Sciatic nerve (tissue), 2 donors: ENCODE measurements at regions not wholly inside any gene's neighbourhood (a gene's known extent, or its start where the extent isn't known, plus 50 kb on each side); places are given as distances from the start of the nearest gene placed in this dataset.

ENCODE experiments used
- ATAC-seq: fragments of 200-7000 bp; cut with Tn5 transposase; one replicate; pipeline ENCODE4 v1.9.1; 2020; ENCODE audit warnings: mild to moderate bottlenecking, moderate library complexity
- DNase-seq: peaks from one replicate; pipeline ENCODE4 v3.0.0-alpha.2; 2020; ENCODE audit warnings: low spot score
- intact Hi-C: fragments of 100-400 bp; cut with DNase I; formaldehyde crosslinking; loops from one replicate; pipeline ENCODE4 v1.14.2; 2022
- donor health status: DM: no; HTN: no; CAD: no.
- donor health status: DM: no; HTN: no; CAD: no.

GRCh38 chr1:8104278-8105236, 78.4 kb upstream of the ERRFI1 start:
- DNase-seq, result no peak
- intact Hi-C loops, result no loop called here
- no peak for ATAC-seq

DNA sequence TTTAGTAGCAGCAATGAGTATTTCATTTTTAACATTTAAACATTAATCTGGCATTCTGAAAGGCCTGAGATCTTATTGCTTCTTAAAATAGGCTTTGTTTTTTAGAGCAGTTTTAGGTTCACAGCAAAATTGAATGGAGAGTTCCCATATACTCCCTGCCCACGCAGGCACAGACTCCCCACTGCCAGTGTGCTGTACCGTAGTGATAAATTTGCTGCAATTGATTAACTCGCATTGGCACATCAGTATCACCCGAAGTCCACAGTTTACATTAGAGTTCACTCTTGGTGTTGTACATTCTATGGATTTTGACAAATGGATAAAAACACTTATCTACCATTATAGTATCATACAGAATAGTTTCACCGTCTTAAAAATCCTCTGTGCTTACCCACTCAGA, 71.8 kb upstream of the ERRFI1 start:
- DNase-seq (no peak), ATAC-seq (no peak)
- intact Hi-C loops, result no loop called here

DNA sequence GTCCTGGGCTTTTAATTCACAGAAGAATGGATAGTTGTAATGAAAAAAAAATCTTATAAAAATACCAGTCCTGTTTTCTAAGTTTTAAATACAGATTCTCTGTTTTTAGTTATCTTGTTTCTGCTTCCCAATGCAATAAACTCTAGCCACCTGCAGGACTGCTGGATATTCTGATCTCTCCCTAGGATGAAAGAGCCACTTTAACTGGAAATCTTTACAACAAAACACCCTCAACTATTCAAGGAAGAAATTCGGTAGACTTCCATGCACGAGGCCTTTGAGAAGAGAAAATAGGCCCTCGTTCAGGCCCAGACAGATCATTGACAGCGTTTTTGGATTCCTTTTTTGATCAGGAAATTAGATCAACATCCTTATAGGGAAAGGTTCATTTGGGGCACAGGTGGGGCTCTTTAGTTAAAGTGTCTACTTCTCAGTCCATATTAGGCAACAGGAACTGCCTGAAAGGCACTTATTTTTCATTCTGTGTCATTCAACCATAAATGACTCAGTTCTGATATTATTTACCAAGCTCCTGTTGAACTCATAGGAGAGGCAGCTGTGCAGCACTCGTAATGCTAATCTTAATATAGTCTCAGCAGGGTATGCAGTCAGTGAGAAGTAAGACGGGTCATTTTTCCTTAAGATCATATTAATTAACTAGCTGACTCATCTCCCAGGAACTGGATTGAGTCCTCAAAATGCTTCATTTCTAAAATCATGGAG, 71.1 kb upstream of the ERRFI1 start:
- DNase-seq (no peak), ATAC-seq (no peak)
- intact Hi-C loops, result no loop called here

DNA sequence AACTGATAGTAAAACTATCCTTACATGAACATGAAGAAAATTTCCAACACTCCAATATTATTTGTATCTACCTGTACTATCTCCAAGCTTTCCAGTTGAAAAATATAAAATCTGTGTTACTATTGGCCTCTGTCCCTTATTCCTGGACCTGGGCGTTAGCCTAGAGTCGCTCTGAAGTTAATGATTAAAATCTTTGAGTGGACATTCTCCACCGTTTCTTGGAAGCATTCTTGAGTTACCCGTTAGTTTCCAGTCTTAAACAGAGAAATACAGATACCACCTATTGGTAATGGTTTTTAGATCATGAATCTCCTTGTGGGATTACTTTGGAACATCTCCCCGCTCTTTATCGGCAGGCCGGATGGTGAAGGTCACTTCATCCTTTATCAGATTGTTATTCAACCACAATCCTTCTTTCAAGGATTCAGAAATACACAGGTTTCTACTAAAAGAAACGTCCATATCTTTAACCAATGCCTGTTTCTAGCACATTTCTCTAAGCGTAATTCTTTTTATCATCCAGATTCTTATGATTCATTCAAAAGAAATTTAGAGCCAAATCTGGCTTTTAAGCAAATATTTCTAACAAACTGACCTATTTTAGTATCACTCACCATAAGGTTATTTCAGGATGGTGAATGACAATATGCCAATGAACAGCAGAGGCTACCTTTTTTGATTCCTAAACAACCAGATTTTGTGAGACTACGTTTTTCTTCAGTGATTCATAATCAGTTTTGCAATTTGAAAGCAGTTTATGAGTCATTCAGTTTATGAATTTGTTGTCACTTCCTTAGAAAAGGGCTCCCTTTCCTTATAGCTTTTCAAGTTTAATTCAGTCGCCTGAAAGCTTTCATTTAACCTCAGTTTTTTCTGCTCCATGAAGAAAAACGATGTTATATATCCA, 70.2 kb upstream of the ERRFI1 start:
- intact Hi-C loops, result no loop called here
- no peak for DNase-seq
- ATAC-seq, result peak; percentile 46

DNA sequence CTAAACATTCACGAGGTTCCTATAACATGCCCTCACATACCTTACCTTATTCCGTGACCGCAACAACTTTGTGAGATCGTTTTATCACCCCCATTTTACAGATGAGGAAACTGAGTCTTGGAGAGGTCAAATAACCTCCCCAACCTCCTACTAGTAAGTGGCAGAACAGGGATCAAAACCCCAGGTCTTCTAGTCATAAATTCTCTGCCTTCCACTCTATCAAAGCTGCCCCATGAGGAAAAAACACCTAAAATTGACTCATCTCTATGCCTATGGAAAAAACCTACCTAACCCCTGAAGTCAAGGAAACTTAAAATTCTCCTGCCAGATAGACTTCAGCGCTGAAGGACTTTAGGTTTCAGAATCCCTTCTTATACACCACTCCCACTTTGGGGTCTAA, 69.5 kb upstream of the ERRFI1 start:
- DNase-seq, result no peak
- no peak for ATAC-seq
- intact Hi-C loops, result no loop called here

DNA sequence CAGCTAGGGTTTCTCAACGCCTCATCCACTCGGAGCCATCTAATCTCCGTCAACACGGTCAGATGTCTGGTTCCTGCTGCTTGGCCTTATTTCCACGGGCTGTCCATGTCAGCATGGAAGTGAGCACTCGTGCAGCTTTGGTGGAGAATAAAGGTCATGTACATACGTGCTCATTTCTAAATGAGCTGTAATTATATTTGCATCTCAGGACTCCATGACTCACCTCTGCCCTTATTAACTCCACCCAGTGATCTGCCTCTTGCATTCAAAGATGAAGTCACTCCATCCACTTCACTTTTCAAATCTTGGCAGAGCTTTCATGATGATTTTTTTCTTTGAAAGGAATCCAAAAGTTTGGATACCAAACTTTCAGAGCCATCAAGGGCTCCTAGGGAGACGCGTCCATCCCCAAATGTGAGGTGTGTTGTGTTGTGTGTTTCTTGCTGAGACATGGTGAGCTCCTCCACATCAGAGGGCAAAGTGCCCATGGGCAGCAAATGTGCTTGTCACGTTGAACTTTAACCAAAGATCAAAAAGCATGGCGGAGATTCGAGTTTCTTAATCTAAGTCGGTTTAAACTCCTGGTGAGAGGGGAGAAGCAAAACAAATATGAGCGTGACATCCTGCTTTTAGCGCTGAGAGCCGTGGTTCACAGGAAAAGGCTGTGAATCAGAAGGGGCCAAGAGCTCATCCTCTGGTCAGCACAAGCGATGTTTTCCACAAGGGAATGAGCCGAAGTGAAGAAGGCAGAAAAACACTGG, 68.6 kb upstream of the ERRFI1 start:
- intact Hi-C loops, result no loop called here
- DNase-seq, result no peak
- ATAC-seq, result no peak

- intact Hi-C loops, result no loop called here
- ATAC-seq, result no peak
Measured at GRCh38 chr1:8093221-8093980, 67.3 kb upstream of the ERRFI1 start.

DNA sequence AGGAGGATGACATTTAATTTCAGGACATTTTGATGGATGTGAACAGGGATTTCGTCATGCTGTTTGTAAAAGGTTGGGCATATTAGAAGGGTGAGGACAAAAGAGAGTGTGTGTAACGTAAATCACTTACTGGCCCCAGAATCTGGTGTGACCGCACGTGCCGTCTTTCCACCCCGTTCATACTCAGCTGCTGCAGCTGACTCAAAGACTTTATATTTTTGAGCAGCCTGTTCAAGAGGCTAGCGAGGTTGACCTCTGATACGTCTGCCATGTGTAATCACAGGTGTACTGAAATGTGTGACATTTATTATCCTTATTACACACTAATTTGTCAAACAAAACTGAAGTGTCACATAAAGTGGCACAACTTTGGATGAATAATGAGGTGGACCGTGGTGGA, 66.5 kb upstream of the ERRFI1 start:
- DNase-seq (no peak), ATAC-seq (no peak)
- intact Hi-C loops, result no loop called here

More at GRCh38 chr1:8093221-8093980, 67.3 kb upstream of the ERRFI1 start:
- DNase-seq, result no peak

DNA sequence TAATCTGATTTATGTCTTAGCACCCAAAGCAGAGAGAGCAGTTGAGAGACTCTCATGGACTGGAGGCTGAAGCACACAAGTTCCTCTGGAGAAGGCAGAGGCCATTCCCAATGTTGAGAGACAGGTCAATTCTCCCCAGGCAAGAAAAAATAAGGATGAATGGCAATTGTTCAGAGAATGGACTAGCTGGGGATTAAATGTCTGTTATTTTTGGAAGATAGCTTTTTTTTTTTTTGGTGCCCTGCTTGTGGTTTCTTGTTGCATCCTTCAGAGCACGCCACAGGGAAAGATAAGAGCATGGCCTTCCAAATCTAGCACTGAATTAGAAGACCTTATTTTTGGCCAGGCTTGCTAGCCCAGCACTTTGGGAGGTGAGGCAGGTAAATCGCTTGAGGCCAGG, 65.6 kb upstream of the ERRFI1 start:
- ATAC-seq, result no peak
- intact Hi-C loops, result no loop called here
- DNase-seq, result no peak

GRCh38 chr1:8090241-8090702, 64.2 kb upstream of the ERRFI1 start:
- peak; percentile 70 for ATAC-seq
- no peak for DNase-seq
- intact Hi-C loops, result no loop called here

GRCh38 chr1:8089535-8090228, 63.6 kb upstream of the ERRFI1 start:
- DNase-seq (no peak), ATAC-seq (no peak)
- intact Hi-C loops, result no loop called here

DNA sequence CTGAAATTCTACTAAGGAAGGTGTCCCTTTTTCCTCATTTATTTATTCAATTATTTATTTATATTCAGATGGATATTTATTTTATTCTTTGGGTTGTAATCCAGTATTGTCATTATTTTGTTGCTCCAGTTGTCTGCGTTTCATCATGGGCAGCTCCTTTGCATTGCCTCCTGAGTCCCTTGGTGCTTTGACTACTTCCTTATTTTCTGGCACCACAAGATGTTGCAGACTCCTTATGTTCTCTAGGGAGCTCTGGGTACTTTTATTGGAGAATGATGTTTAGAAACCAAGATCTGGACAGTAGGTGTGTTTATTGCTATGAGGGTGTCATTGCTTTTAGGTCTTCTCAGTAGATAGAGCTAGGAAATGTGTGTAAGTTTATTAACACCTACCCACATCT, 59.9 kb upstream of the ERRFI1 start:
- intact Hi-C loops, result no loop called here
- DNase-seq (no peak), ATAC-seq (no peak)

- no peak for DNase-seq
- no peak for ATAC-seq
- intact Hi-C loops, result no loop called here
Measured at GRCh38 chr1:8084913-8085312, 58.8 kb upstream of the ERRFI1 start.

DNA sequence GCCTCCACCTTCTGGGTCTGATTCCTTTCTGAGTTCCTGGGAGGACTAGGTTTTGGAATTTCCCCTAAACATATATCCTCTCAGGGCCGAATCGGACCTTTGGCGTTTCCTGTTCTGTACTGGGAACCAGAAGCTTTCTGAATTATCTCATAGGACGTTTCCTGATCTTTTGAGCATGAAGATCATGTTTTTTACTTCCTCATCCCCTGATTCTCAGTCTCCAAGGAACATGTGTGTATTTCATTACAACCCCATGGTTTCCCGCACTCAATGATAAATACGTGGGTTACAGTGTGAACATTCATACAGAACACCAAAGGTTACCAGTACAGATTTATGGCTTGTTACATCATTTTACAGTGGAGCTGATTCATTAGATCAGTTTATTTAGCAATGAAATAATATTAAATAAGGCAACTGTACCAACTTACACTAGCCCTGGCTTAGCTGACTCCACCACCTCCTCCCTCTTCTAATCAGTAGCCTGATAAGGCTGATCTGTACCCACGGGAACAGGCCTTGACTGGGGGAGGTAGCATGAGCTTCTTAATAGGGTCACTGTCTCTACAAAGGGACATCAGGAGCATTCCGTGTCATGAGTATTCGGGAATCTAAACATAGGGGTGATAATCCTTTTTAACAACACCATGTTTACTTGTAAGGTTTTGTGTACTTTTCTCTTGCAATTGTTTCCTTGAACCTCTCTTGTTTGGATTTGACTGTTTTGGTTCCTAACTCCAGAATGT, 57.8 kb upstream of the ERRFI1 start:
- ATAC-seq (peak; percentile 22), DNase-seq (no peak)
- intact Hi-C loops, result no loop called here

DNA sequence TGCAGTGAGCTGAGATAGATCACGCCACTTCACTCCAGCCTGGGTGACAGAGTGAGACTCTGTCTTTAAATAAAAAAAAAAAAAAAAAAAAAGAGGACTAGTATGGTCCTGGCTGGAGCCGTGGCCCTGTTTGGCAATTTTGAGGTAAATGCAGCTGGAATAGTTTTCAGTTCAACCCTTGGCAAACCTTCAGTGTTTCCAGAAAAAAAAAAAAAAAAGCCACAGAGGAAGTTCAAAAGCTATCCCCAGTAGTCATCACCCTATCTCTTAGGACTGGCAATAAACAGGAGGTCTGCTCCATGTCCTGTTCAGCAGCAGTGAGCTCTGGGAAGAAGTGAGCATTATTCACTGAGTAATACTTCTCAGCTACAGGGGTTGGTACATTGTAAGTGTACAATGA, 56.8 kb upstream of the ERRFI1 start:
- intact Hi-C loops, result no loop called here
- ATAC-seq (peak; percentile 65), DNase-seq (no peak)

GRCh38 chr1:8078176-8078671, 52.1 kb upstream of the ERRFI1 start:
- intact Hi-C loops, result no loop called here
- no peak for ATAC-seq

More at GRCh38 chr1:8078176-8078671, 52.1 kb upstream of the ERRFI1 start:
- DNase-seq, result no peak
